GM12878 (cell line): ENCODE measurements at regions not wholly inside any gene's neighbourhood (a gene's known extent, or its start where the extent isn't known, plus 50 kb on each side); places are given as distances from the start of the nearest gene placed in this dataset.

Source experiments
- ATAC-seq: fragments of 200-7000 bp; cut with Tn5 transposase; 3 replicates; pipeline ENCODE4 v1.9.1; 2020; ENCODE audit warnings: mild to moderate bottlenecking, moderate library complexity
- BruUV-seq: library from RNA; stranded (reverse); fragments of 400-500 nt; replicated peaks from 2 replicates; lab custom pipeline; 2021; lab: Mats Ljungman, UMichigan
- CTCF ChIA-PET: fragments of 300-600 bp; sonication (Branson Sonifier 250); formaldehyde crosslinking; extraction: SDS; loops from one replicate; lab custom pipeline; 2021; ENCODE audit warnings: inconsistent platforms; lab: Yijun Ruan, JAX
- POLR2A ChIA-PET: fragments of 350-600 bp; formaldehyde crosslinking; extraction: SDS; loops from one replicate; lab custom pipeline; 2021; ENCODE audit warnings: inconsistent platforms; lab: Charles Lee
- RAD21 ChIA-PET: fragments of 300-600 bp; sonication (Branson Sonifier 250); formaldehyde crosslinking; loops from one replicate; lab custom pipeline; 2023; ENCODE audit warnings: antibody characterized with exemption; ENCODE audit not compliant: unreplicated experiment; lab: Charles Lee
- SMC1A ChIA-PET: fragments of 300-600 bp; sonication (Branson Sonifier 250); formaldehyde crosslinking; loops from one replicate; lab custom pipeline; 2023; ENCODE audit not compliant: unreplicated experiment, uncharacterized antibody; lab: Charles Lee
- DNase-seq: peaks from one replicate; pipeline ENCODE4 v3.0.0-alpha.2; 2011; ENCODE audit warnings: low read depth, low spot score
- FAIRE-seq: peaks from 3 replicates; lab custom pipeline; 2011; peaks lifted over from hg19 to GRCh38; lab: Jason Lieb, UNC
- H2AFZ ChIP-seq: 2 replicates; pipeline ENCODE4 v1.6.0; 2011; ENCODE audit warnings: low read depth, low read length, control low read depth; ENCODE audit not compliant: control insufficient read depth
- H3K27ac ChIP-seq: 2 replicates; pipeline ENCODE4 v1.5.1; 2011; ENCODE audit warnings: control low read depth; ENCODE audit not compliant: control insufficient read depth, insufficient read depth
- H3K27me3 ChIP-seq, 2 experiments: replicated peaks in 1 of 2; 2 replicates each; pipeline versions ENCODE4 v1.6.0 to v1.6.1; 2011; ENCODE audit warnings: low read length in 1 of 2; ENCODE audit not compliant: control insufficient read depth in 2 of 2, insufficient read depth in 2 of 2
- H3K36me3 ChIP-seq, 2 experiments: 2 replicates each; pipeline ENCODE4 v1.5.1; 2011; ENCODE audit warnings: low read length in 1 of 2; ENCODE audit not compliant: control insufficient read depth in 2 of 2, insufficient read depth in 2 of 2
- H3K4me1 ChIP-seq: 2 replicates; pipeline ENCODE4 v1.6.1; 2011; ENCODE audit warnings: mild to moderate bottlenecking, low read length, moderate library complexity, mixed read lengths; ENCODE audit not compliant: control insufficient read depth, insufficient read depth
- H3K4me2 ChIP-seq: 2 replicates; pipeline ENCODE4 v1.6.0; 2011; ENCODE audit warnings: control low read depth; ENCODE audit not compliant: control insufficient read depth, insufficient read depth
- H3K4me3 ChIP-seq: fragments of 200-600 bp; sonication (generic); 2 replicates; pipeline ENCODE4 v1.5.1; 2016
- H3K79me2 ChIP-seq: 2 replicates; pipeline ENCODE4 v1.6.0; 2011; ENCODE audit warnings: low read length; ENCODE audit not compliant: control insufficient read depth, insufficient read depth
- H3K9ac ChIP-seq: 2 replicates; pipeline ENCODE4 v1.8.0; 2011; ENCODE audit warnings: low read length, control low read depth, mixed read lengths; ENCODE audit not compliant: control insufficient read depth, insufficient read depth
- H3K9me3 ChIP-seq: replicated peaks from 3 replicates; pipeline ENCODE4 v1.5.1; 2011; ENCODE audit warnings: mild to moderate bottlenecking, low read length; ENCODE audit not compliant: control insufficient read depth, insufficient read depth
- H4K20me1 ChIP-seq: 2 replicates; pipeline ENCODE4 v1.6.0; 2011; ENCODE audit not compliant: control insufficient read depth, insufficient read depth
- ATF7 ChIP-seq: fragments of 450-650 bp; IDR thresholded peaks from 2 replicates; pipeline ENCODE4 v1.6.1; 2016; ENCODE audit warnings: low read depth, mild to moderate bottlenecking
- BCL11A ChIP-seq: IDR thresholded peaks from 2 replicates; pipeline ENCODE4 v1.6.1; 2011; ENCODE audit warnings: low read depth, low read length
- BMI1 ChIP-seq: fragments of 450-650 bp; IDR thresholded peaks from 2 replicates; pipeline ENCODE4 v1.6.1; 2016; ENCODE audit warnings: mild to moderate bottlenecking, moderate library complexity, borderline replicate concordance
- CEBPB ChIP-seq, 2 experiments: fragments of 150-350 bp in 1 of 2; IDR thresholded peaks; 2 replicates each; pipeline ENCODE4 v1.6.1; 2012 to 2014; ENCODE audit warnings: low read depth in 2 of 2, low read length in 2 of 2, borderline replicate concordance in 1 of 2, inconsistent platforms in 1 of 2
- CHD1 ChIP-seq: IDR thresholded peaks from 2 replicates; pipeline ENCODE4 v1.6.1; 2012; ENCODE audit warnings: low read depth, low read length, improper control_type of control experiment
- KLF5 ChIP-seq: fragments of 450-650 bp; IDR thresholded peaks from 2 replicates; pipeline ENCODE4 v1.6.1; 2014; ENCODE audit warnings: mild to moderate bottlenecking; ENCODE audit not compliant: partially characterized antibody
- PAX8 ChIP-seq: fragments of 450-650 bp; IDR thresholded peaks from 2 replicates; pipeline ENCODE4 v1.6.1; 2017; ENCODE audit warnings: mild to moderate bottlenecking, moderate library complexity
- RCOR1 ChIP-seq: conservative IDR thresholded peaks from 2 replicates; pipeline ENCODE4 v1.6.1; 2012; ENCODE audit warnings: low read depth, low read length, improper control_type of control experiment
- TCF12 ChIP-seq: IDR thresholded peaks from 2 replicates; pipeline ENCODE4 v1.6.1; 2011; ENCODE audit warnings: low read depth, mild to moderate bottlenecking, low read length
- ZNF384 ChIP-seq: IDR thresholded peaks from 2 replicates; pipeline ENCODE4 v1.6.1; 2012; ENCODE audit warnings: low read depth, mild to moderate bottlenecking, low read length, improper control_type of control experiment, borderline replicate concordance
- WGBS: methylation state at CpG from one replicate; pipeline ENCODE4 v1.1.6; 2016; ENCODE audit warnings: low lambda C conversion rate; ENCODE audit not compliant: insufficient replicate concordance, insufficient coverage; ENCODE audit errors: missing lambda C conversion rate; 5-methylcytosine and 5-hydroxymethylcytosine counted together
- in situ Hi-C: fragments of 300-500 bp; cut with MboI; formaldehyde crosslinking; loops from 9 replicates; pipeline ENCODE4 v1.14.3; 2018; ENCODE audit warnings: mixed read lengths
- intact Hi-C: fragments of 100-400 bp; cut with micrococcal nuclease; formaldehyde crosslinking; loops from one replicate; pipeline ENCODE4 v1.14.2; 2022; ENCODE audit not compliant: unreplicated experiment
- TF ChIP-seq, protein P1 (sequence below): IDR thresholded peaks from 2 replicates; pipeline ENCODE4 v1.6.1; 2011; ENCODE audit warnings: borderline replicate concordance, low read depth, mild to moderate bottlenecking, moderate library complexity, mixed read lengths, low read length; ENCODE audit not compliant: insufficient read depth; ENCODE audit errors: extremely low read length
- TF ChIP-seq, protein P2 (sequence below): fragments of 450-650 bp; IDR thresholded peaks from 2 replicates; pipeline ENCODE4 v1.6.1; 2016; ENCODE audit warnings: mild to moderate bottlenecking, moderate library complexity, borderline replicate concordance

DNA sequence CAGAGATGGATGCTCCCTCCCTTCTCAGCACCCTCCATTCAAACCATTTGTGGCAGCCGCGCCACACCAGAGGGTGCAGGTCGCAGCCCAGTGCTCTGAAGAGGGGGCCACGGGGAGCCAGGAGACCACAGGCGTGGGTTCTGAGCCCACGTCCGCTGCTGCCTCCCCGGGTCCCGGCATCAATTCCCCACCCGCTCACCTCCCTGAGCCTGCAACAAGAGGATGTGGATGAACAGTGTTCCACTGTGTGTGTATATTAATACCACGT lies 120.1 kb upstream of the VSTM2B start:
- TF ChIP-seq BCL11A, result no peak
- TF ChIP-seq, all 136 proteins: peak for 0
- DNase-seq, result no peak
- Histone ChIP-seq H3K4me2 (no peak overlapping the region), H2AFZ (no peak overlapping the region), H3K79me2 (no peaks in the 10 kb centered on the region), H3K9me3 (no peaks in the 10 kb centered on the region), H4K20me1 (no peaks in the 10 kb centered on the region), H3K4me1 (no peaks in the 10 kb centered on the region), H3K27ac (no peak overlapping the region), H3K9ac (no peak overlapping the region), H3K4me3 (no peak overlapping the region), H3K36me3 (no peaks in the 10 kb centered on the region), H3K27me3 (no peaks in the 10 kb centered on the region)
- intact Hi-C loops (no loop called here), in situ Hi-C loops (no loop called here)
- ChIA-PET RAD21 (no interaction called here), CTCF (no interaction called here), SMC1A (no interaction called here), POLR2A (no interaction called here)
- ATAC-seq, result no peak
- BruUV-seq, result no TSS peak
- WGBS, result 50% methylated on average over 11 of the region's 11 CpGs
- no peak for FAIRE-seq

DNA sequence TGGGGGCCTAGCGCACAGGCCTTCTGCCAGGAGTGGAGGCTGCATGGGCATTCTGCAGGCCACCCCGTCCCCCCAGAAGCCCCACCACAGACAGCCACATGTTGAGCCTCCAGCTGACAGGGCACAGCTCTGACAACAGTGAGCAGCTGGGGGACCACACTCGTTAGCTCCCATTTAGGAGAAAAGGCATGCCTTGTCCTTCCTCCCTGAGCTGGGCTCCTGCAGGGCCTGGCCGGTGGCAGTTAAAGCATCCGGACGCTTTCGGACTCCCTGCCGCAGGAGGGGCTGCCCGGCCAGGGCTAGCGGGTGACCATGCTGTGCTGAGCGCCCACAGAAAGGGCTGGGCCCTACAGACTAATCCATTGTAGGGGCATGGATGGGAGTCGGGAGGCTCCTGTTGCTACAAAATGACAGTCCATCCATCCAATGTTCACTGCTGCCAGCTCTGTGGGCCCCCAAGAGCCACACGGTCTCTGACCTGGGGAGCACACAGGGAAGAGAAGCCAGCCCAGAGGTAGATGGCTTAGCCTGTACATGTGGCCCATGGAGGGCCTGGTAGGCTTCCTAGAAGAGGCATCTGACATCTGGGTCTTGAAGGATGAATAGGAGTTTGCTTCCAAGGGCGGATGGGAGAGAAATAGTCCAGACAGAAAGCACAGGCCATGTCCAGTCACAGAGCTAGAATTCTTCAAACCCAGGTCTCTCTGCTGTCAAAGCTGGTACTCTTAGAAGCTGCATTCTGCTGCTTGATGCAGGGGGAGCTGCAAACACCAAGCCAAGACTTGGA lies 116.5 kb upstream of the VSTM2B start:
- WGBS, result 24% methylated on average over 14 of the region's 14 CpGs
- no peak for TF ChIP-seq KLF5
- TF ChIP-seq ZNF384, result no peak
- TF ChIP-seq, protein P1, sequence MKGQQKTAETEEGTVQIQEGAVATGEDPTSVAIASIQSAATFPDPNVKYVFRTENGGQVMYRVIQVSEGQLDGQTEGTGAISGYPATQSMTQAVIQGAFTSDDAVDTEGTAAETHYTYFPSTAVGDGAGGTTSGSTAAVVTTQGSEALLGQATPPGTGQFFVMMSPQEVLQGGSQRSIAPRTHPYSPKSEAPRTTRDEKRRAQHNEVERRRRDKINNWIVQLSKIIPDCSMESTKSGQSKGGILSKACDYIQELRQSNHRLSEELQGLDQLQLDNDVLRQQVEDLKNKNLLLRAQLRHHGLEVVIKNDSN, result no peak
- TF ChIP-seq TCF12, result no peak
- TF ChIP-seq, protein P2, sequence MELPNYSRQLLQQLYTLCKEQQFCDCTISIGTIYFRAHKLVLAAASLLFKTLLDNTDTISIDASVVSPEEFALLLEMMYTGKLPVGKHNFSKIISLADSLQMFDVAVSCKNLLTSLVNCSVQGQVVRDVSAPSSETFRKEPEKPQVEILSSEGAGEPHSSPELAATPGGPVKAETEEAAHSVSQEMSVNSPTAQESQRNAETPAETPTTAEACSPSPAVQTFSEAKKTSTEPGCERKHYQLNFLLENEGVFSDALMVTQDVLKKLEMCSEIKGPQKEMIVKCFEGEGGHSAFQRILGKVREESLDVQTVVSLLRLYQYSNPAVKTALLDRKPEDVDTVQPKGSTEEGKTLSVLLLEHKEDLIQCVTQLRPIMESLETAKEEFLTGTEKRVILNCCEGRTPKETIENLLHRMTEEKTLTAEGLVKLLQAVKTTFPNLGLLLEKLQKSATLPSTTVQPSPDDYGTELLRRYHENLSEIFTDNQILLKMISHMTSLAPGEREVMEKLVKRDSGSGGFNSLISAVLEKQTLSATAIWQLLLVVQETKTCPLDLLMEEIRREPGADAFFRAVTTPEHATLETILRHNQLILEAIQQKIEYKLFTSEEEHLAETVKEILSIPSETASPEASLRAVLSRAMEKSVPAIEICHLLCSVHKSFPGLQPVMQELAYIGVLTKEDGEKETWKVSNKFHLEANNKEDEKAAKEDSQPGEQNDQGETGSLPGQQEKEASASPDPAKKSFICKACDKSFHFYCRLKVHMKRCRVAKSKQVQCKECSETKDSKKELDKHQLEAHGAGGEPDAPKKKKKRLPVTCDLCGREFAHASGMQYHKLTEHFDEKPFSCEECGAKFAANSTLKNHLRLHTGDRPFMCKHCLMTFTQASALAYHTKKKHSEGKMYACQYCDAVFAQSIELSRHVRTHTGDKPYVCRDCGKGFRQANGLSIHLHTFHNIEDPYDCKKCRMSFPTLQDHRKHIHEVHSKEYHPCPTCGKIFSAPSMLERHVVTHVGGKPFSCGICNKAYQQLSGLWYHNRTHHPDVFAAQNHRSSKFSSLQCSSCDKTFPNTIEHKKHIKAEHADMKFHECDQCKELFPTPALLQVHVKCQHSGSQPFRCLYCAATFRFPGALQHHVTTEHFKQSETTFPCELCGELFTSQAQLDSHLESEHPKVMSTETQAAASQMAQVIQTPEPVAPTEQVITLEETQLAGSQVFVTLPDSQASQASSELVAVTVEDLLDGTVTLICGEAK, result no peak
- no peak for TF ChIP-seq CEBPB (IDR thresholded peaks at IDR 0.05; ENCODE audit: borderline replicate concordance in 1 of 2, low read depth in 2 of 2, low read length in 2 of 2)
- TF ChIP-seq PAX8, result no peak
- TF ChIP-seq BMI1, result no peak
- no peak for TF ChIP-seq RCOR1
- no peak for TF ChIP-seq CHD1
- TF ChIP-seq ATF7, result no peak

More for the DNA sequence above, 116.5 kb upstream of the VSTM2B start:
- no peak overlapping the region for H3K9ac ChIP-seq
- ATAC-seq, result no peak
- H3K4me2 ChIP-seq, result no peak overlapping the region
- no peaks in the 10 kb centered on the region for H3K36me3 ChIP-seq
- H3K4me1 ChIP-seq, result no peaks in the 10 kb centered on the region
- no peaks in the 10 kb centered on the region for H3K9me3 ChIP-seq
- no TSS peak for BruUV-seq
- no peak overlapping the region for H3K27ac ChIP-seq
- SMC1A ChIA-PET, result no interaction called here
- no peak for FAIRE-seq
- POLR2A ChIA-PET, result no interaction called here
- CTCF ChIA-PET, result no interaction called here
- H3K4me3 ChIP-seq, result no peak overlapping the region
- H3K27me3 ChIP-seq, result no peaks in the 10 kb centered on the region
- H2AFZ ChIP-seq, result no peak overlapping the region
- RAD21 ChIA-PET, result no interaction called here
- no peaks in the 10 kb centered on the region for H3K79me2 ChIP-seq
- in situ Hi-C loops, result no loop called here
- no peaks in the 10 kb centered on the region for H4K20me1 ChIP-seq
- no peak for DNase-seq
- intact Hi-C loops, result no loop called here
